Caco-2 (cell line): ENCODE measurements at regions not wholly inside any gene's neighbourhood (a gene's known extent, or its start where the extent isn't known, plus 50 kb on each side); places are given as distances from the start of the nearest gene placed in this dataset.
"Not testable (repeated sequence)": the region's sequence is repeated elsewhere in the genome, so short reads cannot be mapped to it uniquely, and the experiment has no call there.

Experiments
- BruUV-seq: library from RNA; stranded (reverse); fragments of 400-500 nt; replicated peaks from 2 replicates; lab custom pipeline; 2021; lab: Mats Ljungman, UMichigan
- CTCF ChIA-PET: fragments of 300-600 bp; sonication (Branson Sonifier 250); formaldehyde crosslinking; loops from one replicate; lab custom pipeline; 2022; ENCODE audit warnings: antibody characterized with exemption; lab: Charles Lee
- POLR2A ChIA-PET: fragments of 300-600 bp; sonication (Branson Sonifier 250); formaldehyde crosslinking; loops from one replicate; lab custom pipeline; 2022; ENCODE audit warnings: antibody characterized with exemption; lab: Charles Lee
- DNase-seq, 2 experiments: peaks; one replicate each; pipeline versions ENCODE4 v3.0.0 to v3.0.0-alpha.2; 2020 to 2022
- H3K27me3 ChIP-seq: replicated peaks from 2 replicates; pipeline ENCODE4 v1.6.0; 2011; ENCODE audit warnings: low read length; ENCODE audit not compliant: control insufficient read depth, insufficient read depth
- H3K36me3 ChIP-seq: 2 replicates; pipeline ENCODE4 v1.5.1; 2011; ENCODE audit warnings: low read length; ENCODE audit not compliant: control insufficient read depth, insufficient read depth
- H3K4me1 ChIP-seq: fragments of 250-450 bp; sonication (Bioruptor Pico); 2 replicates; pipeline ENCODE4 v1.5.1; 2020; ENCODE audit warnings: mild to moderate bottlenecking
- H3K4me3 ChIP-seq: 2 replicates; pipeline ENCODE4 v1.5.1; 2011; ENCODE audit warnings: low read depth, mild to moderate bottlenecking, control low read depth, low read length
- H3K9me3 ChIP-seq: fragments of 250-450 bp; sonication (Bioruptor Pico); 2 replicates; pipeline ENCODE4 v1.5.1; 2020; ENCODE audit warnings: mild to moderate bottlenecking, moderate library complexity
- H3K27ac Mint-ChIP-seq: one replicate; pipeline ENCODE4 v1.8.0; 2022; ENCODE audit warnings: mixed read lengths; ENCODE audit not compliant: unreplicated experiment
- H3K27me3 Mint-ChIP-seq: one replicate; pipeline ENCODE4 v1.8.0; 2022; ENCODE audit warnings: mixed read lengths; ENCODE audit not compliant: insufficient read depth, unreplicated experiment
- H3K36me3 Mint-ChIP-seq: one replicate; pipeline ENCODE4 v1.8.0; 2022; ENCODE audit warnings: mild to moderate bottlenecking, mixed read lengths; ENCODE audit not compliant: insufficient read depth, unreplicated experiment
- H3K4me1 Mint-ChIP-seq: one replicate; pipeline ENCODE4 v1.8.0; 2022; ENCODE audit warnings: low read depth, mixed read lengths; ENCODE audit not compliant: unreplicated experiment
- H3K4me3 Mint-ChIP-seq: one replicate; pipeline ENCODE4 v1.8.0; 2022; ENCODE audit warnings: mild to moderate bottlenecking, moderate library complexity, mixed read lengths; ENCODE audit not compliant: unreplicated experiment
- H3K9me3 Mint-ChIP-seq: one replicate; pipeline ENCODE4 v1.8.0; 2022; ENCODE audit warnings: mixed read lengths; ENCODE audit not compliant: unreplicated experiment
- CTCF ChIP-seq, 2 experiments: fragments of 200-600 bp in 1 of 2; IDR thresholded peaks; 1 replicate in 1 of 2; 2 replicates in 1 of 2; pipeline versions ENCODE4 v1.5.1 to v1.8.0; 2011 to 2022; ENCODE audit warnings: antibody characterized with exemption in 1 of 2, control low read depth in 1 of 2, inconsistent platforms in 1 of 2, low read depth in 1 of 2, low read length in 1 of 2, mild to moderate bottlenecking in 1 of 2, moderate library complexity in 1 of 2; ENCODE audit not compliant: insufficient read depth in 1 of 2, severe bottlenecking in 1 of 2, unreplicated experiment in 1 of 2
- intact Hi-C: fragments of 100-400 bp; cut with micrococcal nuclease; formaldehyde crosslinking; loops from one replicate; pipeline ENCODE4 v1.10.0; 2022; ENCODE audit not compliant: unreplicated experiment

GRCh38 chr4:30126351-30126750, 593.8 kb upstream of the PCDH7 start:
- no peaks in the 10 kb centered on the region for H3K27me3 Mint-ChIP-seq
- no peak for DNase-seq
- Histone ChIP-seq H3K4me3 (no peak overlapping the region), H3K36me3 (no peaks in the 10 kb centered on the region), H3K9me3 (no peaks in the 10 kb centered on the region), H3K27me3 (no peaks in the 10 kb centered on the region), H3K4me1 (no peaks in the 10 kb centered on the region)
- BruUV-seq: no TSS peak
- no peaks in the 10 kb centered on the region for H3K9me3 Mint-ChIP-seq
- POLR2A ChIA-PET: no interaction called here
- TF ChIP-seq CTCF (IDR thresholded peaks at IDR 0.05; ENCODE audit: insufficient read depth in 1 of 2, low read depth in 1 of 2, low read length in 1 of 2, severe bottlenecking in 1 of 2, unreplicated experiment in 1 of 2): no peak
- no peaks in the 10 kb centered on the region for H3K4me1 Mint-ChIP-seq
- CTCF ChIA-PET: no interaction called here
- H3K36me3 Mint-ChIP-seq: no peaks in the 10 kb centered on the region
- intact Hi-C loops: no loop called here
- H3K4me3 Mint-ChIP-seq: no peak overlapping the region
- no peak overlapping the region for H3K27ac Mint-ChIP-seq

GRCh38 chr4:30148828-30149227, 571.3 kb upstream of the PCDH7 start:
- H3K27me3 ChIP-seq, intact Hi-C loops, H3K36me3 Mint-ChIP-seq, BruUV-seq, H3K4me3 ChIP-seq, CTCF ChIA-PET, DNase-seq, H3K4me1 Mint-ChIP-seq, H3K9me3 ChIP-seq, POLR2A ChIA-PET, H3K4me1 ChIP-seq, H3K36me3 ChIP-seq, H3K4me3 Mint-ChIP-seq, H3K9me3 Mint-ChIP-seq, H3K27ac Mint-ChIP-seq: not testable (repeated sequence)
- peaks cover 10% of the 10 kb centered on the region for H3K27me3 Mint-ChIP-seq

- H3K4me3 Mint-ChIP-seq, H3K9me3 ChIP-seq, H3K36me3 ChIP-seq, H3K27me3 ChIP-seq, H3K4me1 ChIP-seq, POLR2A ChIA-PET, H3K27me3 Mint-ChIP-seq, intact Hi-C loops, H3K36me3 Mint-ChIP-seq, H3K9me3 Mint-ChIP-seq, DNase-seq, CTCF ChIA-PET, H3K27ac Mint-ChIP-seq, H3K4me1 Mint-ChIP-seq, H3K4me3 ChIP-seq, BruUV-seq: not testable (repeated sequence)
These were observed 570.6 kb upstream of the PCDH7 start for GRCh38 chr4:30149539-30149938.

GRCh38 chr4:30153427-30153826, 566.7 kb upstream of the PCDH7 start:
- no peaks in the 10 kb centered on the region for H3K9me3 Mint-ChIP-seq

More at GRCh38 chr4:30153427-30153826, 566.7 kb upstream of the PCDH7 start:
- no peaks in the 10 kb centered on the region for H3K36me3 ChIP-seq
- POLR2A ChIA-PET: no interaction called here
- H3K27me3 ChIP-seq: no peaks in the 10 kb centered on the region
- no peak overlapping the region for H3K4me3 ChIP-seq
- Mint-ChIP-seq H3K27ac (no peak overlapping the region), H3K4me1 (no peaks in the 10 kb centered on the region), H3K27me3 (peaks cover 8% of the 10 kb centered on the region), H3K4me3 (no peak overlapping the region), H3K36me3 (no peaks in the 10 kb centered on the region)
- intact Hi-C loops: no loop called here
- no TSS peak for BruUV-seq
- no peaks in the 10 kb centered on the region for H3K4me1 ChIP-seq
- DNase-seq: no peak
- H3K9me3 ChIP-seq: no peaks in the 10 kb centered on the region
- CTCF ChIA-PET: no interaction called here
- no peak for TF ChIP-seq CTCF (IDR thresholded peaks at IDR 0.05; ENCODE audit: insufficient read depth in 1 of 2, low read depth in 1 of 2, low read length in 1 of 2, severe bottlenecking in 1 of 2, unreplicated experiment in 1 of 2)
